ENCODE measurements at regions not wholly inside any gene's neighbourhood (a gene's known extent, or its start where the extent isn't known, plus 50 kb on each side); places are given as distances from the start of the nearest gene placed in this dataset.

- H3K9me3 ChIP-seq (ENCODE audit: low read depth), result no peaks in the 10 kb centered on the region
- H3K27me3 ChIP-seq, result no peaks in the 10 kb centered on the region
- DNase-seq (ENCODE audit: low read depth in 1 of 2, low spot score in 1 of 2), result no peak
- no peak overlapping the region for H3K27ac ChIP-seq
- H3K4me3 ChIP-seq, result no peak overlapping the region
- no peak for TF ChIP-seq CTCF (IDR thresholded peaks at IDR 0.05; ENCODE audit: low read depth, low read length)
- no peaks in the 10 kb centered on the region for H3K36me3 ChIP-seq
- H3K4me1 ChIP-seq (ENCODE audit: low read depth), result no peaks in the 10 kb centered on the region
Measured at GRCh38 chr3:182503401-182503800, 289.9 kb upstream of the ATP11B start.

- H3K4me1 ChIP-seq (ENCODE audit: low read depth), result no peaks in the 10 kb centered on the region
- no peaks in the 10 kb centered on the region for H3K9me3 ChIP-seq (ENCODE audit: low read depth)
- TF ChIP-seq CTCF (IDR thresholded peaks at IDR 0.05; ENCODE audit: low read depth, low read length), result no peak
- DNase-seq (ENCODE audit: low read depth in 1 of 2, low spot score in 1 of 2), result no peak
- no peaks in the 10 kb centered on the region for H3K36me3 ChIP-seq
- no peak overlapping the region for H3K4me3 ChIP-seq
- H3K27me3 ChIP-seq, result no peaks in the 10 kb centered on the region
- H3K27ac ChIP-seq, result no peak overlapping the region
Measured at GRCh38 chr3:182508919-182509711, 284.2 kb upstream of the ATP11B start.

- no peak for DNase-seq (ENCODE audit: low read depth in 1 of 2, low spot score in 1 of 2)
- no peaks in the 10 kb centered on the region for H3K4me1 ChIP-seq (ENCODE audit: low read depth)
- no peaks in the 10 kb centered on the region for H3K36me3 ChIP-seq
- H3K27ac ChIP-seq, result no peak overlapping the region
- H3K27me3 ChIP-seq, result no peaks in the 10 kb centered on the region
- no peaks in the 10 kb centered on the region for H3K9me3 ChIP-seq (ENCODE audit: low read depth)
- no peak for TF ChIP-seq CTCF (IDR thresholded peaks at IDR 0.05; ENCODE audit: low read depth, low read length)
- no peak overlapping the region for H3K4me3 ChIP-seq
Measured at GRCh38 chr3:182509844-182510460, 283.4 kb upstream of the ATP11B start.

GRCh38 chr3:182514236-182514964, 278.9 kb upstream of the ATP11B start:
- no peaks in the 10 kb centered on the region for H3K9me3 ChIP-seq (ENCODE audit: low read depth)
- DNase-seq (ENCODE audit: low read depth in 1 of 2, low spot score in 1 of 2), result no peak
- no peak overlapping the region for H3K27ac ChIP-seq
- H3K27me3 ChIP-seq, result no peaks in the 10 kb centered on the region
- no peaks in the 10 kb centered on the region for H3K36me3 ChIP-seq
- TF ChIP-seq CTCF (IDR thresholded peaks at IDR 0.05; ENCODE audit: low read depth, low read length), result no peak
- no peak overlapping the region for H3K4me3 ChIP-seq
- H3K4me1 ChIP-seq (ENCODE audit: low read depth), result no peaks in the 10 kb centered on the region

- Histone ChIP-seq H3K36me3 (no peaks in the 10 kb centered on the region), H3K4me3 (no peak overlapping the region), H3K27me3 (no peaks in the 10 kb centered on the region), H3K27ac (no peak overlapping the region), H3K9me3 (ENCODE audit: low read depth) (no peaks in the 10 kb centered on the region), H3K4me1 (ENCODE audit: low read depth) (no peaks in the 10 kb centered on the region)
- DNase-seq (ENCODE audit: low read depth in 1 of 2, low spot score in 1 of 2), result no peak
- no peak for TF ChIP-seq CTCF (IDR thresholded peaks at IDR 0.05; ENCODE audit: low read depth, low read length)
Measured at GRCh38 chr3:182516597-182517336, 276.5 kb upstream of the ATP11B start.
